ENCODE measurements at regions not wholly inside any gene's neighbourhood (a gene's known extent, or its start where the extent isn't known, plus 50 kb on each side); places are given as distances from the start of the nearest gene placed in this dataset.
A peak's percentile ranks its signal among the peaks of the same experiment; 100 is the strongest.
"Not testable (repeated sequence)": the region's sequence is repeated elsewhere in the genome, so short reads cannot be mapped to it uniquely, and the experiment has no call there.

GRCh38 chr14:45705940-45706534 is 453.0 kb upstream of the MIS18BP1 start:
- no peak for DNase-seq

GRCh38 chr14:45699471-45699870 is 446.5 kb upstream of the MIS18BP1 start:
- DNase-seq = no peak

- DNase-seq = peak; percentile 82
These were observed 445.6 kb upstream of the MIS18BP1 start for GRCh38 chr14:45698462-45699134.

- no peak for DNase-seq
These were observed 433.8 kb upstream of the MIS18BP1 start for GRCh38 chr14:45686771-45687170.

GRCh38 chr14:45680531-45680930 is 427.5 kb upstream of the MIS18BP1 start:
- no peak for DNase-seq

- no peak for DNase-seq
These were observed 426.9 kb upstream of the MIS18BP1 start for GRCh38 chr14:45679853-45680252.

GRCh38 chr14:45678163-45678562 is 425.2 kb upstream of the MIS18BP1 start:
- no peak for DNase-seq

- no peak for DNase-seq
These were observed 420.4 kb upstream of the MIS18BP1 start for GRCh38 chr14:45673420-45673819.

GRCh38 chr14:45664668-45665356 is 411.8 kb upstream of the MIS18BP1 start:
- DNase-seq = peak; percentile 43

GRCh38 chr14:45658917-45659299 is 405.9 kb upstream of the MIS18BP1 start:
- no peak for DNase-seq

GRCh38 chr14:45658226-45658916 is 405.4 kb upstream of the MIS18BP1 start:
- DNase-seq = no peak

GRCh38 chr14:45651890-45652289 is 398.9 kb upstream of the MIS18BP1 start:
- no peak for DNase-seq

GRCh38 chr14:45650754-45651153 is 397.8 kb upstream of the MIS18BP1 start:
- no peak for DNase-seq

GRCh38 chr14:45649051-45649450 is 396.0 kb upstream of the MIS18BP1 start:
- DNase-seq = no peak

GRCh38 chr14:45641541-45641940 is 388.5 kb upstream of the MIS18BP1 start:
- DNase-seq = no peak

GRCh38 chr14:45634651-45635441 is 381.8 kb upstream of the MIS18BP1 start:
- not testable (repeated sequence) for DNase-seq

- DNase-seq = no peak
These were observed 380.4 kb upstream of the MIS18BP1 start for GRCh38 chr14:45633220-45633984.

GRCh38 chr14:45621731-45622130 is 368.7 kb upstream of the MIS18BP1 start:
- DNase-seq = no peak

GRCh38 chr14:45619831-45620230 is 366.8 kb upstream of the MIS18BP1 start:
- DNase-seq = no peak

GRCh38 chr14:45610318-45610717 is 357.3 kb upstream of the MIS18BP1 start:
- DNase-seq = peak; percentile 27

- no peak for DNase-seq
These were observed 334.1 kb upstream of the MIS18BP1 start for GRCh38 chr14:45587142-45587541.

- peak; percentile 2 for DNase-seq
These were observed 306.6 kb upstream of the MIS18BP1 start for GRCh38 chr14:45559626-45560025.
